ENCODE measurements at regions not wholly inside any gene's neighbourhood (a gene's known extent, or its start where the extent isn't known, plus 50 kb on each side); places are given as distances from the start of the nearest gene placed in this dataset.

GRCh38 chr9:12271421-12271891 lies 421.7 kb upstream of the TYRP1 start:
- TF ChIP-seq EP300 (IDR thresholded peaks at IDR 0.05) = no peak
- TF ChIP-seq CTCF (IDR thresholded peaks at IDR 0.05) = no peak
- TF ChIP-seq POLR2A (IDR thresholded peaks at IDR 0.05) = no peak
- no peak for TF ChIP-seq POLR2AphosphoS5 (IDR thresholded peaks at IDR 0.05)

Measured in gastroesophageal sphincter (tissue), 3 donors.